IPS DF 6.9 (cell line): ENCODE measurements at regions not wholly inside any gene's neighbourhood (a gene's known extent, or its start where the extent isn't known, plus 50 kb on each side); places are given as distances from the start of the nearest gene placed in this dataset.

Source experiments
- DNase-seq: peaks from one replicate; pipeline ENCODE4 v3.0.0-alpha.2; 2013; ENCODE audit warnings: low read depth, low spot score
- H3K27ac ChIP-seq: one replicate; pipeline ENCODE4 v1.5.1; 2013; ENCODE audit warnings: low read length, control low read depth
- H3K27me3 ChIP-seq: 2 replicates; pipeline ENCODE4 v1.6.1; 2013; ENCODE audit warnings: mild to moderate bottlenecking, low read length; ENCODE audit not compliant: control insufficient read depth, insufficient read depth
- H3K36me3 ChIP-seq: 2 replicates; pipeline ENCODE4 v1.6.1; 2013; ENCODE audit warnings: low read length; ENCODE audit not compliant: control insufficient read depth, insufficient read depth
- H3K4me1 ChIP-seq: 2 replicates; pipeline ENCODE4 v1.6.1; 2013; ENCODE audit warnings: low read length; ENCODE audit not compliant: control insufficient read depth, insufficient read depth
- H3K4me3 ChIP-seq: 2 replicates; pipeline ENCODE4 v1.5.1; 2013; ENCODE audit warnings: mild to moderate bottlenecking, low read length
- H3K9me3 ChIP-seq: 2 replicates; pipeline ENCODE4 v1.6.1; 2013; ENCODE audit warnings: low read length, inconsistent platforms; ENCODE audit not compliant: control insufficient read depth, insufficient read depth
- WGBS: extraction: QIAGEN DNeasy Blood & Tissue Kit; methylation state at CpG from one replicate; pipeline ENCODE4 v1.1.7; 2013; ENCODE audit warnings: mixed read lengths, missing lambda C conversion rate; ENCODE audit not compliant: insufficient read length, insufficient coverage; 5-methylcytosine and 5-hydroxymethylcytosine counted together

- H3K9me3 ChIP-seq = peaks cover 5% of the 10 kb centered on the region
- DNase-seq = no peak
- H3K36me3 ChIP-seq = no peaks in the 10 kb centered on the region
- H3K4me1 ChIP-seq = peaks cover 2% of the 10 kb centered on the region; the same call in 1 of the 2 replicates
- no peak overlapping the region for H3K27ac ChIP-seq
- 100% methylated on average over 2 of the region's 5 CpGs for WGBS
- no peak overlapping the region for H3K4me3 ChIP-seq
- H3K27me3 ChIP-seq = no peaks in the 10 kb centered on the region
These were observed 210.9 kb downstream of the ACTR3B start for GRCh38 chr7:152970481-152970880.

- H3K9me3 ChIP-seq = peaks cover 5% of the 10 kb centered on the region
- H3K36me3 ChIP-seq = no peaks in the 10 kb centered on the region
- no peak overlapping the region for H3K4me3 ChIP-seq
- no peaks in the 10 kb centered on the region for H3K27me3 ChIP-seq
- no peak overlapping the region for H3K27ac ChIP-seq
- no CpG with 5 or more reads among the region's 3 CpGs for WGBS
- DNase-seq = no peak
- peaks cover 2% of the 10 kb centered on the region; the same call in 1 of the 2 replicates for H3K4me1 ChIP-seq
These were observed 215.0 kb downstream of the ACTR3B start for GRCh38 chr7:152974577-152974976.

GRCh38 chr7:152975076-152975475, 215.5 kb downstream of the ACTR3B start:
- no CpG with 5 or more reads among the region's 2 CpGs for WGBS
- DNase-seq = no peak

GRCh38 chr7:152979376-152979775, 219.8 kb downstream of the ACTR3B start:
- H3K27me3 ChIP-seq = no peaks in the 10 kb centered on the region
- no CpG with 5 or more reads among the region's 3 CpGs for WGBS

More at GRCh38 chr7:152975076-152975475, 215.5 kb downstream of the ACTR3B start:
- H3K36me3 ChIP-seq = no peaks in the 10 kb centered on the region
- peaks cover 5% of the 10 kb centered on the region for H3K9me3 ChIP-seq
- H3K4me3 ChIP-seq = no peak overlapping the region
- no peak overlapping the region for H3K27ac ChIP-seq
- H3K4me1 ChIP-seq = no peaks in the 10 kb centered on the region
- H3K27me3 ChIP-seq = no peaks in the 10 kb centered on the region

GRCh38 chr7:152984421-152984820, 224.9 kb downstream of the ACTR3B start:
- WGBS = no CpG with 5 or more reads among the region's 4 CpGs
- DNase-seq = no peak
- Histone ChIP-seq H3K4me3 (no peak overlapping the region), H3K27me3 (no peaks in the 10 kb centered on the region), H3K27ac (no peak overlapping the region), H3K4me1 (peaks cover 4% of the 10 kb centered on the region; the same call in 1 of the 2 replicates), H3K9me3 (no peaks in the 10 kb centered on the region), H3K36me3 (no peaks in the 10 kb centered on the region)

More at GRCh38 chr7:152979376-152979775, 219.8 kb downstream of the ACTR3B start:
- Histone ChIP-seq H3K4me1 (peaks cover 1% of the 10 kb centered on the region; the same call in 1 of the 2 replicates), H3K27ac (no peak overlapping the region), H3K36me3 (no peaks in the 10 kb centered on the region), H3K4me3 (no peak overlapping the region), H3K9me3 (no peaks in the 10 kb centered on the region)
- DNase-seq = no peak

- H3K4me1 ChIP-seq = peaks cover 4% of the 10 kb centered on the region; the same call in 1 of the 2 replicates
- H3K9me3 ChIP-seq = no peaks in the 10 kb centered on the region
- WGBS = no CpG with 5 or more reads among the region's 4 CpGs
- no peak overlapping the region for H3K4me3 ChIP-seq
- H3K27ac ChIP-seq = no peak overlapping the region
- no peaks in the 10 kb centered on the region for H3K27me3 ChIP-seq
- H3K36me3 ChIP-seq = no peaks in the 10 kb centered on the region
- DNase-seq = no peak
These were observed 226.8 kb downstream of the ACTR3B start for GRCh38 chr7:152986376-152986775.

- Histone ChIP-seq H3K27ac (no peak overlapping the region), H3K27me3 (no peaks in the 10 kb centered on the region), H3K4me1 (peaks cover 4% of the 10 kb centered on the region; the same call in 1 of the 2 replicates), H3K4me3 (no peak overlapping the region), H3K36me3 (no peaks in the 10 kb centered on the region), H3K9me3 (no peaks in the 10 kb centered on the region)
- WGBS = no CpG with 5 or more reads among the region's 2 CpGs
- no peak for DNase-seq
These were observed 228.1 kb downstream of the ACTR3B start for GRCh38 chr7:152987656-152988055.

GRCh38 chr7:152989889-152990380, 230.4 kb downstream of the ACTR3B start:
- H3K27me3 ChIP-seq = no peaks in the 10 kb centered on the region
- no peak overlapping the region for H3K4me3 ChIP-seq
- no peak overlapping the region for H3K27ac ChIP-seq
- no peaks in the 10 kb centered on the region; the same call in 1 of the 2 replicates for H3K4me1 ChIP-seq
- no peaks in the 10 kb centered on the region for H3K36me3 ChIP-seq
- no peaks in the 10 kb centered on the region for H3K9me3 ChIP-seq
- DNase-seq = no peak
- WGBS = no CpG with 5 or more reads among the region's 8 CpGs

- DNase-seq = no peak
- peaks cover 5% of the 10 kb centered on the region; the same call in 1 of the 2 replicates for H3K9me3 ChIP-seq
- no peak overlapping the region for H3K4me3 ChIP-seq
- no CpG with 5 or more reads among the region's 4 CpGs for WGBS
- H3K27ac ChIP-seq = no peak overlapping the region
- no peaks in the 10 kb centered on the region; the same call in 1 of the 2 replicates for H3K36me3 ChIP-seq
- no peaks in the 10 kb centered on the region for H3K27me3 ChIP-seq
- H3K4me1 ChIP-seq = no peaks in the 10 kb centered on the region
These were observed 238.9 kb downstream of the ACTR3B start for GRCh38 chr7:152998420-152998819.

GRCh38 chr7:153002115-153002514, 242.6 kb downstream of the ACTR3B start:
- no peaks in the 10 kb centered on the region for H3K27me3 ChIP-seq
- no CpG with 5 or more reads among the region's 1 CpG for WGBS
- DNase-seq = no peak

GRCh38 chr7:153002572-153002971, 243.0 kb downstream of the ACTR3B start:
- Histone ChIP-seq H3K27me3 (no peaks in the 10 kb centered on the region), H3K36me3 (no peaks in the 10 kb centered on the region; the same call in 1 of the 2 replicates), H3K27ac (no peak overlapping the region), H3K4me1 (0 out of 2 replicates have a peak, but pooled peaks cover 3% of the 10 kb centered on the region), H3K9me3 (peaks cover 5% of the 10 kb centered on the region; the same call in 1 of the 2 replicates), H3K4me3 (no peak overlapping the region)
- no CpG with 5 or more reads among the region's 5 CpGs for WGBS
- no peak for DNase-seq

More at GRCh38 chr7:153002115-153002514, 242.6 kb downstream of the ACTR3B start:
- Histone ChIP-seq H3K4me3 (no peak overlapping the region), H3K36me3 (no peaks in the 10 kb centered on the region; the same call in 1 of the 2 replicates), H3K9me3 (peaks cover 5% of the 10 kb centered on the region; the same call in 1 of the 2 replicates), H3K27ac (no peak overlapping the region), H3K4me1 (0 out of 2 replicates have a peak, but pooled peaks cover 3% of the 10 kb centered on the region)
